Gastrocnemius medialis (tissue), 4 donors: ENCODE measurements at regions not wholly inside any gene's neighbourhood (a gene's known extent, or its start where the extent isn't known, plus 50 kb on each side); places are given as distances from the start of the nearest gene placed in this dataset.

ENCODE experiments used
- CTCF ChIP-seq, 5 experiments: fragments of 450-650 bp in 3 of 5; fragments of 200-600 bp in 2 of 5; sonication (generic) in 2 of 5; IDR thresholded peaks in 4 of 5; conservative IDR thresholded peaks in 1 of 5; 1 replicate in 4 of 5; 2 replicates in 1 of 5; pipeline ENCODE4 v1.5.1; 2016 to 2019; ENCODE audit warnings: antibody characterized with exemption in 5 of 5, mild to moderate bottlenecking in 3 of 5, moderate library complexity in 3 of 5
- POLR2A ChIP-seq, 2 donors: fragments of 450-650 bp; IDR thresholded peaks; one replicate each; pipeline ENCODE4 v1.6.1; 2017; ENCODE audit warnings: antibody characterized with exemption in 2 of 2, mild to moderate bottlenecking in 2 of 2, moderate library complexity in 2 of 2

GRCh38 chr13:79051472-79051871 is 354.6 kb downstream of the RBM26 start:
- no peak for TF ChIP-seq CTCF (IDR thresholded peaks at IDR 0.05 in 4 of 5, conservative IDR thresholded peaks at IDR 0.05 in 1 of 5)
- TF ChIP-seq POLR2A (IDR thresholded peaks at IDR 0.05), result no peak
